ENCODE measurements at regions not wholly inside any gene's neighbourhood (a gene's known extent, or its start where the extent isn't known, plus 50 kb on each side); places are given as distances from the start of the nearest gene placed in this dataset.

GRCh38 chr13:38204556-38204955, 145.1 kb upstream of the UFM1 start:
- no peaks in the 10 kb centered on the region for H3K36me3 Mint-ChIP-seq (ENCODE audit: low read depth)
- peaks cover 11% of the 10 kb centered on the region for H3K4me1 Mint-ChIP-seq (ENCODE audit: low read depth)
- H3K27me3 Mint-ChIP-seq (ENCODE audit: low read depth): no peaks in the 10 kb centered on the region
- intact Hi-C loops (cut with micrococcal nuclease): no loop called here
- DNase-seq (ENCODE audit: low spot score): no peak
- H3K4me3 Mint-ChIP-seq (ENCODE audit: low read depth): no peak overlapping the region
- H3K9me3 Mint-ChIP-seq: no peaks in the 10 kb centered on the region
- no peak overlapping the region for H3K27ac Mint-ChIP-seq

- Mint-ChIP-seq H3K9me3 (no peaks in the 10 kb centered on the region), H3K27me3 (ENCODE audit: low read depth) (no peaks in the 10 kb centered on the region), H3K27ac (peak overlapping the region; percentile 50), H3K36me3 (ENCODE audit: low read depth) (no peaks in the 10 kb centered on the region), H3K4me3 (ENCODE audit: low read depth) (no peak overlapping the region), H3K4me1 (ENCODE audit: low read depth) (peaks cover 16% of the 10 kb centered on the region)
- intact Hi-C loops (cut with micrococcal nuclease): loop anchor here (2.0 kb wide), 1 partner anchor 146 kb away; the partner anchor contains the start of gene UFM1
- DNase-seq (ENCODE audit: low spot score): no peak
Measured at GRCh38 chr13:38202740-38203139, 146.9 kb upstream of the UFM1 start.

- H3K9me3 Mint-ChIP-seq: no peaks in the 10 kb centered on the region
- no peaks in the 10 kb centered on the region for H3K4me1 Mint-ChIP-seq (ENCODE audit: low read depth)
- H3K27me3 Mint-ChIP-seq (ENCODE audit: low read depth): no peaks in the 10 kb centered on the region
- H3K27ac Mint-ChIP-seq: no peak overlapping the region
- no peaks in the 10 kb centered on the region for H3K36me3 Mint-ChIP-seq (ENCODE audit: low read depth)
- no peak for DNase-seq (ENCODE audit: low spot score)
- intact Hi-C loops (cut with micrococcal nuclease): no loop called here
- H3K4me3 Mint-ChIP-seq (ENCODE audit: low read depth): no peak overlapping the region
Measured at GRCh38 chr13:38191016-38191415, 158.6 kb upstream of the UFM1 start.

GRCh38 chr13:38180670-38181069, 169.0 kb upstream of the UFM1 start:
- Mint-ChIP-seq H3K27me3 (ENCODE audit: low read depth) (no peaks in the 10 kb centered on the region), H3K9me3 (no peaks in the 10 kb centered on the region), H3K36me3 (ENCODE audit: low read depth) (no peaks in the 10 kb centered on the region), H3K4me3 (ENCODE audit: low read depth) (peak overlapping the region; percentile 61), H3K4me1 (ENCODE audit: low read depth) (peaks cover 7% of the 10 kb centered on the region), H3K27ac (peak overlapping the region; percentile 58)
- no peak for DNase-seq (ENCODE audit: low spot score)
- intact Hi-C loops (cut with micrococcal nuclease): no loop called here

- no peak for DNase-seq (ENCODE audit: low spot score)
- Mint-ChIP-seq H3K9me3 (no peaks in the 10 kb centered on the region), H3K4me1 (ENCODE audit: low read depth) (peaks cover 7% of the 10 kb centered on the region), H3K27me3 (ENCODE audit: low read depth) (no peaks in the 10 kb centered on the region), H3K36me3 (ENCODE audit: low read depth) (no peaks in the 10 kb centered on the region), H3K4me3 (ENCODE audit: low read depth) (peak overlapping the region; percentile 61), H3K27ac (peak overlapping the region; percentile 58)
- intact Hi-C loops (cut with micrococcal nuclease): no loop called here
Measured at GRCh38 chr13:38180126-38180525, 169.5 kb upstream of the UFM1 start.

- Mint-ChIP-seq H3K9me3 (peaks cover 5% of the 10 kb centered on the region), H3K4me3 (ENCODE audit: low read depth) (no peak overlapping the region), H3K27me3 (ENCODE audit: low read depth) (no peaks in the 10 kb centered on the region), H3K36me3 (ENCODE audit: low read depth) (no peaks in the 10 kb centered on the region), H3K27ac (no peak overlapping the region), H3K4me1 (ENCODE audit: low read depth) (peaks cover 7% of the 10 kb centered on the region)
- no peak for DNase-seq (ENCODE audit: low spot score)
- intact Hi-C loops (cut with micrococcal nuclease): no loop called here
Measured at GRCh38 chr13:38176664-38177063, 173.0 kb upstream of the UFM1 start.

GRCh38 chr13:38173403-38173802, 176.2 kb upstream of the UFM1 start:
- DNase-seq (ENCODE audit: low spot score): no peak

GRCh38 chr13:38167164-38167822, 182.4 kb upstream of the UFM1 start:
- Mint-ChIP-seq H3K27ac (no peak overlapping the region), H3K4me3 (ENCODE audit: low read depth) (no peak overlapping the region), H3K4me1 (ENCODE audit: low read depth) (peaks cover 6% of the 10 kb centered on the region), H3K36me3 (ENCODE audit: low read depth) (no peaks in the 10 kb centered on the region), H3K9me3 (peaks cover under 1% of the 10 kb centered on the region), H3K27me3 (ENCODE audit: low read depth) (no peaks in the 10 kb centered on the region)
- no peak for DNase-seq (ENCODE audit: low spot score)
- intact Hi-C loops (cut with micrococcal nuclease): no loop called here

More at GRCh38 chr13:38173403-38173802, 176.2 kb upstream of the UFM1 start:
- Mint-ChIP-seq H3K36me3 (ENCODE audit: low read depth) (no peaks in the 10 kb centered on the region), H3K4me3 (ENCODE audit: low read depth) (no peak overlapping the region), H3K9me3 (peaks cover 5% of the 10 kb centered on the region), H3K4me1 (ENCODE audit: low read depth) (no peaks in the 10 kb centered on the region), H3K27me3 (ENCODE audit: low read depth) (no peaks in the 10 kb centered on the region), H3K27ac (no peak overlapping the region)
- intact Hi-C loops (cut with micrococcal nuclease): no loop called here

- H3K9me3 Mint-ChIP-seq: no peaks in the 10 kb centered on the region
- no peak for DNase-seq (ENCODE audit: low spot score)
- intact Hi-C loops (cut with micrococcal nuclease): no loop called here
- no peaks in the 10 kb centered on the region for H3K27me3 Mint-ChIP-seq (ENCODE audit: low read depth)
- no peak overlapping the region for H3K27ac Mint-ChIP-seq
- H3K36me3 Mint-ChIP-seq (ENCODE audit: low read depth): no peaks in the 10 kb centered on the region
- H3K4me3 Mint-ChIP-seq (ENCODE audit: low read depth): no peak overlapping the region
- peaks cover 6% of the 10 kb centered on the region for H3K4me1 Mint-ChIP-seq (ENCODE audit: low read depth)
Measured at GRCh38 chr13:38166116-38166515, 183.5 kb upstream of the UFM1 start.

GRCh38 chr13:38160131-38160530, 189.5 kb upstream of the UFM1 start:
- Mint-ChIP-seq H3K27me3 (ENCODE audit: low read depth) (no peaks in the 10 kb centered on the region), H3K4me1 (ENCODE audit: low read depth) (no peaks in the 10 kb centered on the region), H3K27ac (no peak overlapping the region), H3K36me3 (ENCODE audit: low read depth) (no peaks in the 10 kb centered on the region), H3K4me3 (ENCODE audit: low read depth) (no peak overlapping the region), H3K9me3 (no peaks in the 10 kb centered on the region)
- intact Hi-C loops (cut with micrococcal nuclease): no loop called here
- no peak for DNase-seq (ENCODE audit: low spot score)

- Mint-ChIP-seq H3K4me1 (ENCODE audit: low read depth) (no peaks in the 10 kb centered on the region), H3K9me3 (no peaks in the 10 kb centered on the region), H3K27me3 (ENCODE audit: low read depth) (no peaks in the 10 kb centered on the region), H3K27ac (no peak overlapping the region), H3K36me3 (ENCODE audit: low read depth) (no peaks in the 10 kb centered on the region), H3K4me3 (ENCODE audit: low read depth) (no peak overlapping the region)
- intact Hi-C loops (cut with micrococcal nuclease): no loop called here
- DNase-seq (ENCODE audit: low spot score): no peak
Measured at GRCh38 chr13:38159710-38160109, 189.9 kb upstream of the UFM1 start.

GRCh38 chr13:38147050-38147449, 202.6 kb upstream of the UFM1 start:
- Mint-ChIP-seq H3K4me1 (ENCODE audit: low read depth) (peaks cover 4% of the 10 kb centered on the region), H3K27me3 (ENCODE audit: low read depth) (no peaks in the 10 kb centered on the region), H3K27ac (no peak overlapping the region), H3K9me3 (peaks cover 15% of the 10 kb centered on the region), H3K4me3 (ENCODE audit: low read depth) (no peak overlapping the region), H3K36me3 (ENCODE audit: low read depth) (no peaks in the 10 kb centered on the region)
- intact Hi-C loops (cut with micrococcal nuclease): no loop called here
- no peak for DNase-seq (ENCODE audit: low spot score)

- DNase-seq (ENCODE audit: low spot score): no peak
- Mint-ChIP-seq H3K27me3 (ENCODE audit: low read depth) (no peaks in the 10 kb centered on the region), H3K4me3 (ENCODE audit: low read depth) (no peak overlapping the region), H3K9me3 (no peaks in the 10 kb centered on the region), H3K27ac (no peak overlapping the region), H3K4me1 (ENCODE audit: low read depth) (no peaks in the 10 kb centered on the region), H3K36me3 (ENCODE audit: low read depth) (no peaks in the 10 kb centered on the region)
- intact Hi-C loops (cut with micrococcal nuclease): no loop called here
Measured at GRCh38 chr13:38141792-38142191, 207.9 kb upstream of the UFM1 start.

- no peak overlapping the region for H3K27ac Mint-ChIP-seq
- no peak overlapping the region for H3K4me3 Mint-ChIP-seq (ENCODE audit: low read depth)
- no peak for DNase-seq (ENCODE audit: low spot score)
- H3K36me3 Mint-ChIP-seq (ENCODE audit: low read depth): no peaks in the 10 kb centered on the region
- H3K27me3 Mint-ChIP-seq (ENCODE audit: low read depth): no peaks in the 10 kb centered on the region
- intact Hi-C loops (cut with micrococcal nuclease): no loop called here
- peaks cover 19% of the 10 kb centered on the region for H3K9me3 Mint-ChIP-seq
- H3K4me1 Mint-ChIP-seq (ENCODE audit: low read depth): no peaks in the 10 kb centered on the region
Measured at GRCh38 chr13:38135592-38135991, 214.1 kb upstream of the UFM1 start.

Data from activated T-helper 2 cell treated with anti-CD3 and anti-CD28 coated beads, Interferon-gamma antibody, Interleukin-2, Interleukin-4, amounts not matched to agents 10 μg/mL and 5 μg/mL and 100 μg/mL, durations not matched to agents 14 hours and 24 hours and 36 hours (primary cell).